ENCODE measurements at regions not wholly inside any gene's neighbourhood (a gene's known extent, or its start where the extent isn't known, plus 50 kb on each side); places are given as distances from the start of the nearest gene placed in this dataset.

DNA sequence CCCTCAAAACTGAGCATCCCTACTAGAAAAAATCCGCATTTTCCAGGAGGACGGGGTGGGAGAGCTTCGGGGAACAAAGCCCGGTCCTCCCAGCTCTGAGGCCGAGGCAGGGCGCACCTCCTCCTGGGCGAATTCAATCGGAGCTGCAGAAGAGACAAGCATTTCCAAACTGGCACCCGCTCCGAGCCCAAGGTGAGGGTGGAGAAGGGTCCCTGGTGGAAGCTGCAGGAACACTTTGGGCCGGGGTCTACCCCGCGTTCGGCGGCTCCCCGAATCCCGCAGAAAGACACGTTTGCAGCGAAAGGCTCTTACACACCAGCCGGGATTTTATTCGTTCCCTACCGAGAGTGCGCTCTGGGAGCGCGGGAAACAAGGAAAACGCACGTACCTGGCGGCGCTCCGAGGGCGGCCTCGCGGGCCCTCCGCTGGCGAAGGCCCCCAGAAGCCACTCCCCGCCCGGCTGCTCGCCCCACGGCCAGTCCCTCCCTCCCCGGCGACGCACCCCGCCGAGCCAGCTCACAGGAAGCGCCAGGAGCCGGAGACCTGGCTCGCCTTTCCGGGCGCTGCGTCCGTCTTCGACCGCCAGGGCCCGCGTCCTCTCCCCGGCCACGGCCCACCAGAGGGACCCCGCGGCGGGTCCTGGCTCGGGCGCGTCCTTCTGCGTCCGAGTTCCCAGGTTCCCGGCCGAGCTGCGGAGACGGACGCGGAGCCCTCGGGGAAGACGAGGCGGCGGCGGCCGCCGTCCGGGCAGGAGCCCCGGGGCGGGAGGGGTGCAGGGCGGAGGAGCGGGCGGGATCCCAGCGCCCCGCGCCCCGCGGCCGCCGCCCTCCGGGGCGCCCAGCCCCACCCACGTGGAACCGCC, 49.8 kb upstream of the BAHCC1 start:
- peaks cover 20% of the 10 kb centered on the region for H3K4me1 Mint-ChIP-seq
- no peaks in the 10 kb centered on the region for H3K36me3 Mint-ChIP-seq (ENCODE audit: low read depth)
- H3K27me3 Mint-ChIP-seq = peaks cover 47% of the 10 kb centered on the region
- DNase-seq (peak; percentile 68), ATAC-seq (peak; percentile 65)
- no peak overlapping the region for H3K27ac Mint-ChIP-seq
- H3K9me3 Mint-ChIP-seq = no peaks in the 10 kb centered on the region
- peak overlapping the region; percentile 69 for H3K4me3 Mint-ChIP-seq
